ENCODE measurements at regions not wholly inside any gene's neighbourhood (a gene's known extent, or its start where the extent isn't known, plus 50 kb on each side); places are given as distances from the start of the nearest gene placed in this dataset.

DNA sequence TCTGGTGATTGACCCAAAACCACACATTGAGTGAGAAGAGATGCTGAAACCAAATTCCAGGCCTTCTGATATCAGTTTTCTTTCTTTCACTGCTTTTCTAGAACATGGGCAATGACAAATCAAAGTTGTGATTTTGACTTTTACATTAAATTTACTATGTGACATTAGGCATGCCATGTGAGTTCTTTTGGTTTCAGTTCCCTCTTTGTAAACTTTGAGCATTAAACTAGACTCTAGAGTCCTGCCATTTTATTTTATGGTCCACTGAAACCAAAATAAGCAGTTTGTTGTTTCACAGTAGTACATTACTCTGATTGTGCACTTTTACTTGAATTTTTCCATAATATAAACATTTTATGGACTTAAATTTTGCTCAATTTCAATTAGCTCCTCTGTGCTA lies 381.1 kb upstream of the SEMA3D start:
- TF ChIP-seq, protein P1, sequence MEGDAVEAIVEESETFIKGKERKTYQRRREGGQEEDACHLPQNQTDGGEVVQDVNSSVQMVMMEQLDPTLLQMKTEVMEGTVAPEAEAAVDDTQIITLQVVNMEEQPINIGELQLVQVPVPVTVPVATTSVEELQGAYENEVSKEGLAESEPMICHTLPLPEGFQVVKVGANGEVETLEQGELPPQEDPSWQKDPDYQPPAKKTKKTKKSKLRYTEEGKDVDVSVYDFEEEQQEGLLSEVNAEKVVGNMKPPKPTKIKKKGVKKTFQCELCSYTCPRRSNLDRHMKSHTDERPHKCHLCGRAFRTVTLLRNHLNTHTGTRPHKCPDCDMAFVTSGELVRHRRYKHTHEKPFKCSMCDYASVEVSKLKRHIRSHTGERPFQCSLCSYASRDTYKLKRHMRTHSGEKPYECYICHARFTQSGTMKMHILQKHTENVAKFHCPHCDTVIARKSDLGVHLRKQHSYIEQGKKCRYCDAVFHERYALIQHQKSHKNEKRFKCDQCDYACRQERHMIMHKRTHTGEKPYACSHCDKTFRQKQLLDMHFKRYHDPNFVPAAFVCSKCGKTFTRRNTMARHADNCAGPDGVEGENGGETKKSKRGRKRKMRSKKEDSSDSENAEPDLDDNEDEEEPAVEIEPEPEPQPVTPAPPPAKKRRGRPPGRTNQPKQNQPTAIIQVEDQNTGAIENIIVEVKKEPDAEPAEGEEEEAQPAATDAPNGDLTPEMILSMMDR (conservative IDR thresholded peaks at IDR 0.05 in 1 of 2, IDR thresholded peaks at IDR 0.05 in 1 of 2; ENCODE audit: low read depth in 1 of 2, low read length in 2 of 2): no peak
- no peak for TF ChIP-seq EZH2 (IDR thresholded peaks at IDR 0.05; ENCODE audit: low read length, missing control alignments)
